ENCODE measurements at regions not wholly inside any gene's neighbourhood (a gene's known extent, or its start where the extent isn't known, plus 50 kb on each side); places are given as distances from the start of the nearest gene placed in this dataset.
A peak's percentile ranks its signal among the peaks of the same experiment; 100 is the strongest.

- no peak for DNase-seq (ENCODE audit: low read depth)
- no peak overlapping the region for H3K4me3 ChIP-seq (ENCODE audit: low read depth, low read length)
- no peak for TF ChIP-seq CTCF (conservative IDR thresholded peaks at IDR 0.05; ENCODE audit: low read depth, low read length)
Observed at GRCh38 chr6:54689620-54690019, 157.0 kb upstream of the FAM83B start.

GRCh38 chr6:54690596-54690995 is 156.0 kb upstream of the FAM83B start:
- no peak for TF ChIP-seq CTCF (conservative IDR thresholded peaks at IDR 0.05; ENCODE audit: low read depth, low read length)
- no peak overlapping the region for H3K4me3 ChIP-seq (ENCODE audit: low read depth, low read length)
- DNase-seq (ENCODE audit: low read depth), result no peak

GRCh38 chr6:54694928-54695532 is 151.5 kb upstream of the FAM83B start:
- no peak for TF ChIP-seq CTCF (conservative IDR thresholded peaks at IDR 0.05; ENCODE audit: low read depth, low read length)
- DNase-seq (ENCODE audit: low read depth), result no peak
- H3K4me3 ChIP-seq (ENCODE audit: low read depth, low read length), result no peak overlapping the region

- no peak for TF ChIP-seq CTCF (conservative IDR thresholded peaks at IDR 0.05; ENCODE audit: low read depth, low read length)
- DNase-seq (ENCODE audit: low read depth), result no peak
- H3K4me3 ChIP-seq (ENCODE audit: low read depth, low read length), result no peak overlapping the region
Observed at GRCh38 chr6:54695815-54696214, 150.8 kb upstream of the FAM83B start.

- H3K4me3 ChIP-seq (ENCODE audit: low read depth, low read length), result no peak overlapping the region
- DNase-seq (ENCODE audit: low read depth), result peak; percentile 37
- TF ChIP-seq CTCF (conservative IDR thresholded peaks at IDR 0.05; ENCODE audit: low read depth, low read length), result peak; percentile 52
Observed at GRCh38 chr6:54697424-54697823, 149.1 kb upstream of the FAM83B start.

GRCh38 chr6:54698974-54699373 is 147.6 kb upstream of the FAM83B start:
- DNase-seq (ENCODE audit: low read depth), result no peak
- no peak overlapping the region for H3K4me3 ChIP-seq (ENCODE audit: low read depth, low read length)
- no peak for TF ChIP-seq CTCF (conservative IDR thresholded peaks at IDR 0.05; ENCODE audit: low read depth, low read length)

- H3K4me3 ChIP-seq (ENCODE audit: low read depth, low read length), result no peak overlapping the region
- DNase-seq (ENCODE audit: low read depth), result no peak
- TF ChIP-seq CTCF (conservative IDR thresholded peaks at IDR 0.05; ENCODE audit: low read depth, low read length), result no peak
Observed at GRCh38 chr6:54700158-54700557, 146.4 kb upstream of the FAM83B start.

Data from choroid plexus epithelial cell (primary cell).